Heart left ventricle (tissue), 13 donors: ENCODE measurements at regions not wholly inside any gene's neighbourhood (a gene's known extent, or its start where the extent isn't known, plus 50 kb on each side); places are given as distances from the start of the nearest gene placed in this dataset.

Experiments
- POLR2A ChIP-seq, 2 donors: fragments of 450-650 bp; IDR thresholded peaks; one replicate each; pipeline ENCODE4 v1.6.1; 2017; ENCODE audit warnings: antibody characterized with exemption in 2 of 2, mild to moderate bottlenecking in 2 of 2, moderate library complexity in 2 of 2
- TF ChIP-seq, protein P1 (sequence below), 12 donors: fragments of 200-600 bp; sonication (generic) in 4 of 12; IDR thresholded peaks; one replicate each; pipeline versions ENCODE4 v1.5.0 to v1.8.0; 2018 to 2022; ENCODE audit warnings: antibody characterized with exemption in 12 of 12, mild to moderate bottlenecking in 5 of 12
- donor health status: ischemic (EF 13 %, LVEDD 7.1; RV severe dilation, severe dysfunction).
- donor health status: DM: no; HTN: yes; CAD: no.
- donor health status: DM: no; HTN: no; CAD: no.
- donor health status: ischemic (EF 25% LVEDD 6.9; RV normal size, moderate dysfunction).
- donor health status: ischemic (EF 25% LVEDD 5.7; RV mildly dilated, moderate dysfunction).
- donor health status: ischemic (EF 35%, LVEDD 5.7; RV mildly dilated, moderate dysfunction).
- donor health status: nonischemic (EF 11% LVEDD 7.7; RV severe dilation, severe dysfunction).
- donor health status: DM: yes; HTN: yes; CAD: no.
- donor health status: PGD.
- donor health status: ischemic (EF 29% LVEDD 5.4; RV normal size, mild dysfunction).
- donor health status: nonischemic (EF 23%, LVEDD 6.1; RV moderate dilation, normal function).

DNA sequence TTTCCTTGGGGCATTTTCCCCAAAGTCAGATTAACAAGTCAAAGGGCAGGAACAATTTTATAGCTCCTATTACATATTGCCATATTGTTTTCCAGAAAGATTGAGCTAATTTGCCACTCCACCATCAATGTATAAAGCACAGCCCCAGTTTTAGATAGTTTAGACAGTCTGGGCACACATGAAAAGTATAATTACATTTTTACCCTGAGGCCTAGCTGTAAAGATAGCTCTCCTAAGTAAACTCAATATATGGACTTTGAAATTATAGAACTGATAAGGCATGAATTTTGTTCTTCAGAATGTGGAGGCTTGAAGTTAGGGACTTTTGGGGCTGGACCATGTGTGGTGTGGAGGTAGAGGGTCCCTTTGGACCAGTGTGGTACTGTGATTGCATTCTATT is 166.0 kb downstream of the FHIP1A start:
- TF ChIP-seq POLR2A (IDR thresholded peaks at IDR 0.05), result no peak
- TF ChIP-seq, protein P1, sequence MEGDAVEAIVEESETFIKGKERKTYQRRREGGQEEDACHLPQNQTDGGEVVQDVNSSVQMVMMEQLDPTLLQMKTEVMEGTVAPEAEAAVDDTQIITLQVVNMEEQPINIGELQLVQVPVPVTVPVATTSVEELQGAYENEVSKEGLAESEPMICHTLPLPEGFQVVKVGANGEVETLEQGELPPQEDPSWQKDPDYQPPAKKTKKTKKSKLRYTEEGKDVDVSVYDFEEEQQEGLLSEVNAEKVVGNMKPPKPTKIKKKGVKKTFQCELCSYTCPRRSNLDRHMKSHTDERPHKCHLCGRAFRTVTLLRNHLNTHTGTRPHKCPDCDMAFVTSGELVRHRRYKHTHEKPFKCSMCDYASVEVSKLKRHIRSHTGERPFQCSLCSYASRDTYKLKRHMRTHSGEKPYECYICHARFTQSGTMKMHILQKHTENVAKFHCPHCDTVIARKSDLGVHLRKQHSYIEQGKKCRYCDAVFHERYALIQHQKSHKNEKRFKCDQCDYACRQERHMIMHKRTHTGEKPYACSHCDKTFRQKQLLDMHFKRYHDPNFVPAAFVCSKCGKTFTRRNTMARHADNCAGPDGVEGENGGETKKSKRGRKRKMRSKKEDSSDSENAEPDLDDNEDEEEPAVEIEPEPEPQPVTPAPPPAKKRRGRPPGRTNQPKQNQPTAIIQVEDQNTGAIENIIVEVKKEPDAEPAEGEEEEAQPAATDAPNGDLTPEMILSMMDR (IDR thresholded peaks at IDR 0.05), result no peak
